GM12878 (cell line): ENCODE measurements at regions not wholly inside any gene's neighbourhood (a gene's known extent, or its start where the extent isn't known, plus 50 kb on each side); places are given as distances from the start of the nearest gene placed in this dataset.

Source experiments
- BMI1 ChIP-seq: fragments of 450-650 bp; IDR thresholded peaks from 2 replicates; pipeline ENCODE4 v1.6.1; 2016; ENCODE audit warnings: mild to moderate bottlenecking, moderate library complexity, borderline replicate concordance
- CTCF ChIP-seq, 3 experiments: IDR thresholded peaks in 2 of 3; conservative IDR thresholded peaks in 1 of 3; 2 replicates each; pipeline ENCODE4 v1.5.1; 2011; ENCODE audit warnings: low read depth in 3 of 3, low read length in 3 of 3, mild to moderate bottlenecking in 3 of 3, control low read depth in 2 of 3, moderate library complexity in 2 of 3, inconsistent platforms in 1 of 3, mixed read lengths in 1 of 3; ENCODE audit not compliant: control insufficient read depth in 2 of 3, insufficient read depth in 1 of 3; ENCODE audit errors: extremely low read depth in 1 of 3
- DPF2 ChIP-seq: fragments of 450-650 bp; IDR thresholded peaks from 2 replicates; pipeline ENCODE4 v1.6.1; 2017; ENCODE audit warnings: mild to moderate bottlenecking
- MXI1 ChIP-seq: fragments of 150-350 bp; IDR thresholded peaks from 2 replicates; pipeline ENCODE4 v1.6.1; 2011; ENCODE audit warnings: low read depth, mild to moderate bottlenecking, inconsistent platforms, low read length, improper control_type of control experiment

- no peak for TF ChIP-seq DPF2
- TF ChIP-seq BMI1: no peak
- no peak for TF ChIP-seq MXI1
- TF ChIP-seq CTCF (IDR thresholded peaks at IDR 0.05 in 2 of 3, conservative IDR thresholded peaks at IDR 0.05 in 1 of 3; ENCODE audit: control insufficient read depth in 2 of 3, extremely low read depth in 1 of 3, insufficient read depth in 1 of 3, low read depth in 3 of 3, low read length in 3 of 3): no peak
These were observed 137.0 kb upstream of the TP53TG3D start for GRCh38 chr16:32116080-32116479.
